HG02884 (cell line): ENCODE measurements at regions not wholly inside any gene's neighbourhood (a gene's known extent, or its start where the extent isn't known, plus 50 kb on each side); places are given as distances from the start of the nearest gene placed in this dataset.

Experiments used
- ATAC-seq: cut with Tn5 transposase; IDR thresholded peaks from one replicate; pipeline ENCODE4 v1.9.1; 2021; ENCODE audit warnings: mild to moderate bottlenecking, moderate library complexity; ENCODE audit not compliant: unreplicated experiment

GRCh38 chrX:39912126-39912525, 185.6 kb downstream of the BCOR start:
- no peak for ATAC-seq

DNA sequence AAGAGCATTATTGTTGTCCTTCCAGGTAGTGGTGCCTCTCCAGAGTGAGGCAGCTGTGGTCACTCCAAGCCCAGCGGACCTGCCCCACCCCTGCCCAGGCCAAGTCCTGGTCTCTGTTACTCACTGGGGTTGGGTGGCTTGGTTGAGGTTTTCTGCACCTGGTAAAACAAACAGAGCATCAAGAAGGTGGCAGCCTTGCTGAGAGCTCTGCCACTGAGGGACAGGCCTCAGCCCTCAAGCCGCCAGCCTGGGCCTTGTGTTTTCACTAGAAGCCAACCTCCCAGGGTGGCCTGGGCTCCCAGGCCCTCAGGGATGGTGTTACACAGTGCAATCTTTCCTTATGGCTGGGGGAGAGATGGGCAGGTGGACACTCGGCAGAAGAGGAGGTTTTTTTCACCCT, 182.7 kb downstream of the BCOR start:
- no peak for ATAC-seq

DNA sequence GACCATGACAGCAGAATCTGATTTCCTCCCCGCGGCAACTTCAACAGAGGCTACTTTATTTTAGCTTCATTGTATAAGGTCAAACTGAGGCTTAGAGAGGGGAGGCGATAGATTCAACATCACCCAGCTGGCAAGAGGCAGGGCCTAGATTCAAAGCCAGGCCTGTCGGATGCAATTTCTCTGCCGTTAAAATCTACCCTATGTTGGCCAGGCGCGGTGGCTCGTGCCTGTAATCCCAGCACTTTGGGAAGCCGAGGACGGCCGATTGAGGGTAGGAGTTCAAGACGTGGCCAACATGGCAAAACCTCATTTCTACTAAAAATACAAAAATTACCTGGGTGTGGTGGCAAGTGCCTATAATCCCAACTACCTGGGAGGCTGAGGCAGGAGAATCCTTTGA, 182.2 kb downstream of the BCOR start:
- ATAC-seq: no peak

DNA sequence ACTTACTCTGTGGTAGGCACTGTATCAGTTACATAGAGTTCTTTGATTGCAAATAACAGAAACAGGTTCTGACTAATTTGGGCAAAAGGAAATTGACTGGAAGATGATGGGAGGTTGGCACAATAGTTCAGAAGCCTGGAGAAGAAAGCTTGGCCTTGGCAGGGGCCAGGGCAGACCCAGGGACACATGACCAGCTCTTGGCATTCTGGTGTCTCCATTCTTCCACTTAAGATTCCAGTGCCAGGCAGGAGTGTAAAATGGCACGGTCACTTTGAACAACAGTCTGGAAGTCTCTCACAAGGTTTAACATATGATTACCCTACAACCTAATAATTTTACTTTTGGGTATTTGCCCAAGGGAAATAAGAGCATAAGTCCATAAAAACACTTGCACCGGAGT, 175.9 kb downstream of the BCOR start:
- ATAC-seq: no peak

DNA sequence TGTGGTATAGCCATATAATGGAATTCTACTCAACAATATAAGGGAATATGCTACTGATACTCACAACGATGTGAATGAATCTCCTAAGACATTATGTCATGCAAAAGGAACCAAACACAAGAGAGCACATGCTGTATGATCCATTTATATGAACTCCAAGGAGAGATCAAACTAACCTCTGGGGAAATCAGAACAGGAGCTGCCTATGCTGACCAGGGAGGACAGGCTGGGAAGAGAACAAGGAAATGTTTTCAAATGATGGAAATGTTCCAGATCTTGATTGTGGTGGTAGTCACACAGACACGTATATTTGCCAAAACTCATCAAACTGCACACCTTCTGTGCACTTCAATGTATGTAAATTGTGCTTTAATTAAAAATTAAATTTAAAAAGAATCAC, 175.3 kb downstream of the BCOR start:
- ATAC-seq: no peak

DNA sequence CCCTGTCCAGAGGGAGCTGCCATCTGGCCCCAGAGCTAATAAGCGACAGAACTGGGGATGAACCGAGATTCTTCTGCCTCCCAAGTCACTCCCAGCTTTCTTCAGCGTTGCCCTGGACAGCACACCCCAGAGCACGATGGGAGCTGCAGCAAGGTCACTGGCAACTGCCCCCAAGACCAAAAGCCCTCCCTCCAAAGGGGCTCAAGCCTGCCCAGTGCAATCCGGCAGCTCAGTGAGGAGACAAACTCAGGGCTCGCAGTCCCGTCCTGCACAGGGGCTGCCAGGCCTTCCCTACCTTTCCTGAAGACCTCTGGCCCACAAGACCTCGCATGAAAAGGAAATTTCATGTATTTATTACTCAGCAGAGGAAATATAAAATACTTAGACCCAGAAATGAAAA, 174.8 kb downstream of the BCOR start:
- ATAC-seq: no peak

GRCh38 chrX:39927380-39927779, 170.4 kb downstream of the BCOR start:
- no peak for ATAC-seq

DNA sequence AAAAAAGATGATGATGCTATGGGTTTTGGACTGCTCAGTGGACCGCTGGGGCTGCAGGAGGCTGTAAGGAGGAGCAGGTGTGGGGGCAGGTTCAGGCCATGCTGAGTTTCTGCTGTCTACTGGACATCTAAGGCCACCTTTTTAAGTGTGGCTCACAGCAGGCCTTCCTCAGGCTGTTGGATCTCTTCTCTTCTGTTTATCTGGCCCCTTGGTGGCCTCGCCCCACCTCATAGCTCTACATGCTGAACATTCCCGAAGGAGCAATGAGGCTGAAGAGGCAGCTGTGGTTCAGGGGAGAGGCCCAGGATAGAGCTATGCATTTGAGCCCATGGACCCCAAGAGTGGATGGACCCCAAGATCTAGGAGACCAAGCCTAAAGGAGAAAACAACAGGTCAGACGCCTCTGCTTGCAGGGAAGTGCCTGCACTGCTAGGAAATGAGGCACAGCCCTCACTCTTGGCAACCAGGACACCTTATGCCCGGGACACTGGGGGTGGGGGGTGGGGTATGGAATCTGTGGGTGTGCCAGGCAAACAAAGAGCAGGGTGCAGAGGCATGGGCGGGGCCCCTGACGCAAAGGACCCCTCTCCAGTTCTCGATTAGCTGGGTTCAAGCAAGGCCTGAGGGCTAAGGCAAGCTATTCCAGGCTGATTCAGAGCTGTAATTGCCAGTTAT, 168.9 kb downstream of the BCOR start:
- no peak for ATAC-seq

- ATAC-seq: no peak
Measured at GRCh38 chrX:39929379-39930025, 168.3 kb downstream of the BCOR start.

DNA sequence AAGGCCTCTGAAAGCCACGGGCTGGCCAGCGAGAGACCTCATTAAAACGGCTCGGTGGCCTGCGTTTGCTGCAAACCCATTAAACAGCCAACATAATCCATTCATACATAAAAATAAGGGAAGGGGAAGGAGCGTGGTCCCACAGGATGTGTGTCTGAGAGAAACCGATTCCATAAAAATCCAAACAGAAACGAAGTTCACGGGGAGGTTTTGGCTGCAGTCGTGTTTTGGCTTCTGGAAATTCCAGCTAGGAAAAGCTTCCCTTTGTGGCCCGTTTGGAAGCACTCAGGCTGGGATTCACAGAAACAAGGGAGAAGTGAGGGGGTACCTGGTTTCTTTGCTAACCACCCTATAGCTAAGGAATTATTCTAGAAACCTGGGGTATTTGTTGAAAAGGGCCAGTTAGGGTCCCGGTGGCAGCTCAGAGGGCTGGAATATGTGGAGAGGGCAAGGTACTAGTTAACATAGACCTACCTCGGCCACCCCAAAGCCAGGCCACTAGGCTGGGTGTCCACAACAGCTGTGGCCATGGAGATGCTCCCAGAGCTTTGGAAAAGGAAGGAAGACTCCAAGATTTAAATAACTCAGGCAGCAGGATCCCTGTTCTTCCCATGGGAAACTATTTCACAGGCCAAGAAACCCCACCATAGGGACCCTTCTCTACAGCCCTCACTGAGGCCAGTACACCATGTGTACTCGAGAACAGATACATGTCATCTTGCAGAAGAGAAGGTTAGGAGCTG, 166.8 kb downstream of the BCOR start:
- ATAC-seq: no peak

- ATAC-seq: no peak
Measured at GRCh38 chrX:39931529-39932282, 166.1 kb downstream of the BCOR start.

- ATAC-seq: no peak
Measured at GRCh38 chrX:39935411-39936064, 162.2 kb downstream of the BCOR start.

- ATAC-seq: no peak
Measured at GRCh38 chrX:39936886-39937770, 160.6 kb downstream of the BCOR start.

DNA sequence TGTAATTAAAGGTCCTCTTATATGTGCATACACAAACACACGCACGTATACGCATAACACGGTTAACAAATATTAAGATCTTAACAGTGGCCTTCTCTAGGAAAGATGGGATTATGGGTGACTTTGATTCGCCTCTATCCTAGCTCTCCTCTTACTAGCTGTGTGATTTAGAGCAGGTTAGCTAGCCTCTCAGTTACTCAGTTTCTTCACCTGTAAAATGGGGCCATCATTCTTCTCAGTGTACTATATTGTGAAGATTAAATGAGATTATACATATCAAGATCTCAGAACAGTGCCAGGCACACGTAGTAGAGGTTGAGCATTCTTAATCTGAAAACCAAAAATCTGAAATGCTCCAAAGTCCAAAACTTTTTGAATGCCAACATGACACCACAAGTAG, 159.3 kb downstream of the BCOR start:
- no peak for ATAC-seq

DNA sequence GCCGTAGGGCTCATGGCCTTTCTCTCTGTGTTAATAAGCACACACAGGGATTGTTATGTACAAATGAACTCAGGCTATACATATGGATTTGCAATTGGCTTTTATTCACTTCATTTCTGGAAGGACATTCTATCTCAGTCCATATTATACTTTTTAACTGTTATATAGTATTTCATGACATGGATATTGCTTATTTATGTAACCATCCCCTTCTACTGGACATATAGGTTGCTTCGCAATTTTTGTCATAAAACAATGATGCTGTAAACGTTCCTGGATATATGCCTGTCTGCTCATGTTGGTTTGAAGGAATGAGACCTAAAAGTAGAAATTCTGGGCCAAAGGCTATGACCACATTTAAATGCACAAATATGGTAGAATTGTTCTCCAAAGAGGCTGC, 158.1 kb downstream of the BCOR start:
- ATAC-seq: no peak

- ATAC-seq: no peak
Measured at GRCh38 chrX:39941332-39941920, 156.3 kb downstream of the BCOR start.

- no peak for ATAC-seq
Measured at GRCh38 chrX:39944416-39944815, 153.3 kb downstream of the BCOR start.

DNA sequence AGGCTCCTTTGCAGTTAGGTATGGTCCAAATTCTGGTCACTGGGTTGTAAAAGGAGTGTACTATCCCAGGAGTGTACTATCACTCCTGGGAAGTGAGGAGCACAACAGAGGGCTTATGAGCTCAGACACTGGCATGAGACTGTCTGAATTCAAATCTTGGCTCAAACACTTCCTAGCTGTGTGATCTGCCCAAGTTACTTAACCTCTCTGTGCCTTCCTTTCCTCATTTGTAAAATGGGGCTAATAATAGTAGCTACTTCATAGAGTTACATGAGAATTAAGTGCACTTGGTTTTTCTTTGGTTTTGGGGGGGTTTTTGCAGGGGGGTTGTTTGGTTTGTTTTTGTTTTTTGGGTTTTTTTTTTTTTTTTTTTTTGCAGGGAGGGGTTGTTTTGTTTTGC, 152.0 kb downstream of the BCOR start:
- no peak for ATAC-seq

DNA sequence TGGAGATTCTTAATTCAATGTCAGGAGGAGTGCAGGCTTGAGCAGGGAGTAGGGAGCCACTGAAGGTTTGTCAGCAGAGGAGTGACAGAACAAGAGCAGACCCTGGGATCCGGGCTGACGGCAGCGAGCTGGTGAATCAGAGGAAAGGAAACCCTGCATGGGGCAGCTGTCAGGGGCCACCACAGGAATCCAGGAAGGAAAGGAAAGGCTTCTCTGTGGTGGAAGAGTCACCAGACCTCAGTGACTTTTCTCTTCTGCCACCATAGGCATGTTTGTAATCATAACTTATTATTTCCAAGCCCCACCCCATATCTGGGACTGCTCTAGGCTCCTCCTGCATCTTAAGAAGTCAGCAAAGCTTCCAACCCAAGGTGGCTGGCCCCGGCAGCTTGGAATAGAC, 150.9 kb downstream of the BCOR start:
- no peak for ATAC-seq

- ATAC-seq: no peak
Measured at GRCh38 chrX:39948582-39948981, 149.2 kb downstream of the BCOR start.
